H1 (cell line): ENCODE measurements at regions not wholly inside any gene's neighbourhood (a gene's known extent, or its start where the extent isn't known, plus 50 kb on each side); places are given as distances from the start of the nearest gene placed in this dataset.

Source experiments
- CTCF ChIA-PET: fragments of 300-600 bp; sonication (Branson Sonifier 250); formaldehyde crosslinking; loops from one replicate; lab custom pipeline; 2021; ENCODE audit not compliant: partially characterized antibody; lab: Charles Lee
- POLR2A ChIA-PET: fragments of 300-600 bp; sonication (Branson Sonifier 250); formaldehyde crosslinking; loops from one replicate; lab custom pipeline; 2021; ENCODE audit warnings: inconsistent platforms; ENCODE audit not compliant: partially characterized antibody; lab: Charles Lee
- DNase-seq, 2 experiments: peaks; one replicate each; pipeline versions ENCODE4 v3.0.0 to v3.0.0-alpha.2; 2010 to 2022; ENCODE audit warnings: low spot score in 2 of 2, low read depth in 1 of 2, mixed read lengths in 1 of 2
- FAIRE-seq: peaks from 2 replicates; lab custom pipeline; 2011; peaks lifted over from hg19 to GRCh38; lab: Jason Lieb, UNC
- H2AFZ ChIP-seq: 2 replicates; pipeline ENCODE4 v1.8.1; 2012; ENCODE audit warnings: low read length, inconsistent platforms
- H2AK5ac ChIP-seq: 2 replicates; pipeline ENCODE4 v1.6.1; 2013; ENCODE audit warnings: low read depth, low read length
- H2BK120ac ChIP-seq: replicated peaks from 2 replicates; pipeline ENCODE3; 2013; ENCODE audit warnings: low read depth, low read length, inconsistent platforms
- H2BK12ac ChIP-seq: 2 replicates; pipeline ENCODE4 v1.6.1; 2013; ENCODE audit warnings: low read depth, low read length
- H2BK15ac ChIP-seq: 2 replicates; pipeline ENCODE4 v1.6.1; 2013; ENCODE audit warnings: low read length
- H2BK20ac ChIP-seq: 2 replicates; pipeline ENCODE4 v1.6.1; 2013; ENCODE audit warnings: low read length
- H2BK5ac ChIP-seq: 2 replicates; pipeline ENCODE4 v1.6.1; 2013; ENCODE audit warnings: low read depth, low read length
- H3K14ac ChIP-seq: 2 replicates; pipeline ENCODE4 v1.6.1; 2013; ENCODE audit warnings: inconsistent platforms; ENCODE audit not compliant: insufficient read length
- H3K18ac ChIP-seq: 2 replicates; pipeline ENCODE4 v1.6.1; 2013; ENCODE audit warnings: low read length; ENCODE audit errors: extremely low read depth
- H3K23ac ChIP-seq: 2 replicates; pipeline ENCODE4 v1.6.1; 2013; ENCODE audit warnings: inconsistent platforms; ENCODE audit not compliant: insufficient read length
- H3K23me2 ChIP-seq: 2 replicates; pipeline ENCODE4 v1.6.1; 2013; ENCODE audit warnings: low read depth, low read length
- H3K27ac ChIP-seq: 2 replicates; pipeline ENCODE4 v1.6.1; 2011; ENCODE audit warnings: low read depth, low read length, inconsistent platforms
- H3K27me3 ChIP-seq, 4 experiments: replicated peaks in 1 of 4; 1 replicate in 1 of 4; 2 replicates in 3 of 4; pipeline versions ENCODE4 v1.6.1 to v1.8.1; 2011 to 2013; ENCODE audit warnings: low read length in 3 of 4, mild to moderate bottlenecking in 3 of 4, inconsistent platforms in 2 of 4, mixed read lengths in 2 of 4, moderate library complexity in 1 of 4; ENCODE audit not compliant: control insufficient read depth in 3 of 4, insufficient read depth in 3 of 4; ENCODE audit errors: extremely low read depth in 1 of 4
- H3K36me3 ChIP-seq, 4 experiments: 2 replicates each; pipeline versions ENCODE4 v1.6.1 to v1.8.1; 2011 to 2013; ENCODE audit warnings: mild to moderate bottlenecking in 4 of 4, low read length in 3 of 4, moderate library complexity in 2 of 4, control low read depth in 1 of 4, inconsistent platforms in 1 of 4; ENCODE audit not compliant: insufficient read depth in 4 of 4, control insufficient read depth in 2 of 4
- H3K4ac ChIP-seq: replicated peaks from 2 replicates; pipeline ENCODE3; 2013; ENCODE audit warnings: low read length, low read depth, mixed read lengths, inconsistent platforms; ENCODE audit not compliant: insufficient read length
- H3K4me1 ChIP-seq, 4 experiments: replicated peaks in 1 of 4; 1 replicate in 1 of 4; 2 replicates in 3 of 4; pipeline versions ENCODE4 v1.6.1 to v1.8.1; 2011 to 2013; ENCODE audit warnings: low read length in 3 of 4, inconsistent platforms in 2 of 4, mixed read lengths in 1 of 4; ENCODE audit not compliant: insufficient read depth in 4 of 4, control insufficient read depth in 3 of 4
- H3K4me2 ChIP-seq, 2 experiments: 2 replicates each; pipeline versions ENCODE4 v1.6.1 to v1.8.1; 2011 to 2013; ENCODE audit warnings: low read depth in 2 of 2, low read length in 2 of 2, control low read depth in 1 of 2, inconsistent platforms in 1 of 2, mild to moderate bottlenecking in 1 of 2; ENCODE audit not compliant: insufficient read depth in 1 of 2
- H3K4me3 ChIP-seq, 4 experiments: fragments of 200-600, 300-600 bp in 1 of 4; sonication (generic), shearing (Covaris generic), sonication (Bioruptor Twin) in 1 of 4; 2 replicates each; pipeline versions ENCODE4 v1.5.1 to v1.8.1; 2011 to 2016; ENCODE audit warnings: low read length in 4 of 4, low read depth in 3 of 4, control low read depth in 2 of 4, inconsistent platforms in 2 of 4, mild to moderate bottlenecking in 2 of 4, mixed read lengths in 1 of 4, moderate library complexity in 1 of 4; ENCODE audit not compliant: insufficient read depth in 2 of 4; ENCODE audit errors: extremely low read depth in 1 of 4
- H3K56ac ChIP-seq: replicated peaks from 2 replicates; pipeline ENCODE3; 2013; ENCODE audit warnings: low read depth, mild to moderate bottlenecking, mixed read lengths, low read length, inconsistent platforms; ENCODE audit not compliant: insufficient read length
- H3K79me1 ChIP-seq: 2 replicates; pipeline ENCODE4 v1.6.1; 2013; ENCODE audit warnings: low read depth, low read length, control low read depth
- H3K79me2 ChIP-seq, 2 experiments: 2 replicates each; pipeline versions ENCODE4 v1.6.1 to v1.8.1; 2012 to 2013; ENCODE audit warnings: low read length in 2 of 2, mild to moderate bottlenecking in 2 of 2, inconsistent platforms in 1 of 2; ENCODE audit not compliant: insufficient read depth in 2 of 2, control insufficient read depth in 1 of 2
- H3K9ac ChIP-seq, 4 experiments: replicated peaks in 1 of 4; 1 replicate in 1 of 4; 2 replicates in 3 of 4; pipeline versions ENCODE4 v1.6.1 to v1.8.1; 2011 to 2013; ENCODE audit warnings: low read depth in 3 of 4, low read length in 3 of 4, control low read depth in 2 of 4, mild to moderate bottlenecking in 2 of 4, moderate library complexity in 2 of 4, inconsistent platforms in 1 of 4; ENCODE audit errors: extremely low read depth in 1 of 4
- H3K9me3 ChIP-seq, 2 experiments: 2 replicates each; pipeline versions ENCODE4 v1.6.1 to v1.8.1; 2012 to 2013; ENCODE audit warnings: mild to moderate bottlenecking in 2 of 2, moderate library complexity in 2 of 2, control low read depth in 1 of 2, inconsistent platforms in 1 of 2, low read depth in 1 of 2, low read length in 1 of 2, mixed read lengths in 1 of 2; ENCODE audit not compliant: insufficient read depth in 2 of 2
- H4K20me1 ChIP-seq, 2 experiments: replicated peaks in 1 of 2; 2 replicates each; pipeline versions ENCODE3 to v1.8.1; 2011 to 2013; ENCODE audit warnings: inconsistent platforms in 2 of 2, low read length in 2 of 2, mild to moderate bottlenecking in 1 of 2; ENCODE audit not compliant: insufficient read depth in 2 of 2, control insufficient read depth in 1 of 2
- H4K5ac ChIP-seq: 2 replicates; pipeline ENCODE4 v1.6.1; 2013; ENCODE audit warnings: low read length, low read depth, mixed read lengths, inconsistent platforms; ENCODE audit not compliant: insufficient read length
- H4K8ac ChIP-seq: 2 replicates; pipeline ENCODE4 v1.8.0; 2013; ENCODE audit warnings: mild to moderate bottlenecking, moderate library complexity, low read length, inconsistent platforms; ENCODE audit not compliant: insufficient read depth; ENCODE audit errors: extremely low read depth
- H4K91ac ChIP-seq: replicated peaks from 2 replicates; pipeline ENCODE3; 2013; ENCODE audit warnings: low read length, mixed read lengths, inconsistent platforms; ENCODE audit not compliant: insufficient read length
- RFX5 ChIP-seq: IDR thresholded peaks from 2 replicates; pipeline ENCODE4 v1.6.1; 2011; ENCODE audit warnings: low read depth, low read length, improper control_type of control experiment, borderline replicate concordance
- SP1 ChIP-seq: IDR thresholded peaks from 2 replicates; pipeline ENCODE4 v1.6.1; 2011; ENCODE audit warnings: low read depth, low read length
- WGBS, 2 experiments: shearing (Covaris generic) in 1 of 2; methylation state at CpG; one replicate each; pipeline versions ENCODE4 v1.1.6 to v1.1.7; 2013 to 2015; ENCODE audit warnings: low lambda C conversion rate in 2 of 2, mixed read lengths in 2 of 2, inconsistent platforms in 1 of 2, low coverage in 1 of 2, missing lambda C conversion rate in 1 of 2; ENCODE audit not compliant: insufficient replicate concordance in 2 of 2, insufficient coverage in 1 of 2, insufficient read length in 1 of 2; ENCODE audit errors: extremely low coverage in 1 of 2, missing lambda C conversion rate in 1 of 2; 5-methylcytosine and 5-hydroxymethylcytosine counted together

GRCh38 chr3:35114686-35115085 lies 524.6 kb upstream of the ARPP21 start:
- no peak overlapping the region for H3K14ac ChIP-seq
- no peak overlapping the region for H3K18ac ChIP-seq
- no peak overlapping the region for H2BK20ac ChIP-seq
- CTCF ChIA-PET: no interaction called here
- H3K79me1 ChIP-seq: no peaks in the 10 kb centered on the region
- H2BK15ac ChIP-seq: no peak overlapping the region
- H2BK5ac ChIP-seq: no peak overlapping the region
- H3K4ac ChIP-seq: no peak overlapping the region
- H3K23me2 ChIP-seq: no peaks in the 10 kb centered on the region; the same call in 1 of the 2 replicates
- no peaks in the 10 kb centered on the region for H4K20me1 ChIP-seq
- no peaks in the 10 kb centered on the region for H3K79me2 ChIP-seq
- DNase-seq: no peak
- H3K27ac ChIP-seq: no peak overlapping the region
- no peak overlapping the region for H3K4me2 ChIP-seq
- H3K56ac ChIP-seq: no peak overlapping the region
- no peak overlapping the region for H4K91ac ChIP-seq
- H3K23ac ChIP-seq: no peak overlapping the region
- no peaks in the 10 kb centered on the region for H3K9me3 ChIP-seq
- H2BK12ac ChIP-seq: no peak overlapping the region
- H2BK120ac ChIP-seq: no peak overlapping the region
- no peak overlapping the region for H2AK5ac ChIP-seq
- H3K4me1 ChIP-seq: no peaks in the 10 kb centered on the region
- TF ChIP-seq RFX5 (no peak), SP1 (no peak)
- TF ChIP-seq, all 59 proteins: peak for 0
- Histone ChIP-seq H4K8ac (no peak overlapping the region), H3K36me3 (no peaks in the 10 kb centered on the region), H3K27me3 (no peaks in the 10 kb centered on the region), H3K4me3 (no peak overlapping the region), H4K5ac (no peak overlapping the region), H2AFZ (no peak overlapping the region), H3K9ac (no peak overlapping the region)
- WGBS, 2 experiments: 100% methylated on average over 3 of the region's 3 CpGs; no CpG with 5 or more reads in 1 of the 2 experiments
- no peak for FAIRE-seq
- POLR2A ChIA-PET: no interaction called here
